ENCODE measurements at regions not wholly inside any gene's neighbourhood (a gene's known extent, or its start where the extent isn't known, plus 50 kb on each side); places are given as distances from the start of the nearest gene placed in this dataset.
A peak's percentile ranks its signal among the peaks of the same experiment; 100 is the strongest.

GRCh38 chr9:28774433-28775235 is 1201.4 kb upstream of the C9orf72 start:
- Histone ChIP-seq H4K20me1 (replicated peaks in 1 of 2; ENCODE audit: control insufficient read depth in 1 of 2, insufficient read depth in 2 of 2, low read length in 2 of 2) (no peaks in the 10 kb centered on the region), H4K8ac (ENCODE audit: extremely low read depth, insufficient read depth, low read length) (no peak overlapping the region), H3K4me3 (ENCODE audit: extremely low read depth in 1 of 4, insufficient read depth in 2 of 4, low read depth in 3 of 4, low read length in 4 of 4) (no peak overlapping the region), H2AK5ac (ENCODE audit: low read depth, low read length) (no peak overlapping the region), H2BK20ac (ENCODE audit: low read length) (no peak overlapping the region), H2BK120ac (replicated peaks; ENCODE audit: low read depth, low read length) (no peak overlapping the region), H3K27me3 (replicated peaks in 1 of 4; ENCODE audit: control insufficient read depth in 3 of 4, extremely low read depth in 1 of 4, insufficient read depth in 3 of 4, low read length in 3 of 4) (no peaks in the 10 kb centered on the region), H3K56ac (replicated peaks; ENCODE audit: insufficient read length, low read depth, low read length) (no peak overlapping the region), H3K14ac (ENCODE audit: insufficient read length) (no peak overlapping the region), H3K9me3 (ENCODE audit: insufficient read depth in 2 of 2, low read depth in 1 of 2, low read length in 1 of 2) (no peaks in the 10 kb centered on the region), H2BK12ac (ENCODE audit: low read depth, low read length) (no peak overlapping the region), H4K91ac (replicated peaks; ENCODE audit: insufficient read length, low read length) (no peak overlapping the region), H3K9ac (replicated peaks in 1 of 4; ENCODE audit: extremely low read depth in 1 of 4, low read depth in 3 of 4, low read length in 3 of 4) (no peak overlapping the region), H4K5ac (ENCODE audit: insufficient read length, low read depth, low read length) (no peak overlapping the region), H3K79me1 (ENCODE audit: low read depth, low read length) (no peaks in the 10 kb centered on the region), H3K4me2 (ENCODE audit: insufficient read depth in 1 of 2, low read depth in 2 of 2, low read length in 2 of 2) (no peak overlapping the region), H3K18ac (ENCODE audit: extremely low read depth, low read length) (no peak overlapping the region), H3K23me2 (ENCODE audit: low read depth, low read length) (no peaks in the 10 kb centered on the region), H3K4me1 (replicated peaks in 1 of 4; ENCODE audit: control insufficient read depth in 3 of 4, insufficient read depth in 4 of 4, low read length in 3 of 4) (peaks cover 0 to 5% (median 3%) of the 10 kb centered on the region in 4 experiments; a peak in 3 of 7 replicates), H3K23ac (ENCODE audit: insufficient read length) (no peak overlapping the region), H3K79me2 (ENCODE audit: control insufficient read depth in 1 of 2, insufficient read depth in 2 of 2, low read length in 2 of 2) (no peaks in the 10 kb centered on the region), H2BK15ac (ENCODE audit: low read length) (no peak overlapping the region), H2BK5ac (ENCODE audit: low read depth, low read length) (no peak overlapping the region), H3K27ac (ENCODE audit: low read depth, low read length) (no peak overlapping the region), H2AFZ (ENCODE audit: low read length) (no peak overlapping the region), H3K36me3 (ENCODE audit: control insufficient read depth in 2 of 4, insufficient read depth in 4 of 4, low read length in 3 of 4) (no peaks in the 10 kb centered on the region), H3K4ac (replicated peaks; ENCODE audit: insufficient read length, low read depth, low read length) (no peak overlapping the region)
- TF ChIP-seq RAD21 (IDR thresholded peaks at IDR 0.05 in 1 of 2, conservative IDR thresholded peaks at IDR 0.05 in 1 of 2; ENCODE audit: low read depth in 2 of 2, low read length in 2 of 2) (peak; percentile 64 to 65), KDM4A (IDR thresholded peaks at IDR 0.05; ENCODE audit: low read depth, low read length, severe bottlenecking) (no peak), CTCF (IDR thresholded peaks at IDR 0.05; ENCODE audit: control extremely low read depth in 1 of 3, insufficient read depth in 1 of 3, low read depth in 1 of 3, low read length in 3 of 3) (peak in 2 of 3 experiments; percentile 36 to 54; a peak in 2 of 4 replicates)
- CTCF ChIA-PET (ENCODE audit: partially characterized antibody) = interaction anchor here (0.6 to 2.6 kb wide), 35 partner anchors 9 to 1483 kb away, joined by 3 to 20 read pairs (median 4); no protein-coding TSS in a partner anchor
- POLR2A ChIA-PET (ENCODE audit: partially characterized antibody) = no interaction called here
- FAIRE-seq (no peak), DNase-seq (ENCODE audit: low read depth in 1 of 2, low spot score in 2 of 2) (no peak)
- 38% methylated on average over 8 of the region's 8 CpGs; no CpG with 5 or more reads in 1 of the 2 experiments for WGBS, 2 experiments (ENCODE audit: extremely low coverage in 1 of 2, insufficient coverage in 1 of 2, insufficient read length in 1 of 2, insufficient replicate concordance in 2 of 2, low coverage in 1 of 2, low lambda C conversion rate in 2 of 2, missing lambda C conversion rate in 1 of 2)
